ENCODE measurements at regions not wholly inside any gene's neighbourhood (a gene's known extent, or its start where the extent isn't known, plus 50 kb on each side); places are given as distances from the start of the nearest gene placed in this dataset.

GRCh38 chr2:128777196-128778035, 458.7 kb upstream of the HS6ST1 start:
- TF ChIP-seq CTCF (IDR thresholded peaks at IDR 0.05) (no peak), EZH2 (IDR thresholded peaks at IDR 0.05) (no peak)

All from neural progenitor cell (in vitro differentiated cells).